ENCODE measurements at regions not wholly inside any gene's neighbourhood (a gene's known extent, or its start where the extent isn't known, plus 50 kb on each side); places are given as distances from the start of the nearest gene placed in this dataset.
"Not testable (repeated sequence)": the region's sequence is repeated elsewhere in the genome, so short reads cannot be mapped to it uniquely, and the experiment has no call there.

DNA sequence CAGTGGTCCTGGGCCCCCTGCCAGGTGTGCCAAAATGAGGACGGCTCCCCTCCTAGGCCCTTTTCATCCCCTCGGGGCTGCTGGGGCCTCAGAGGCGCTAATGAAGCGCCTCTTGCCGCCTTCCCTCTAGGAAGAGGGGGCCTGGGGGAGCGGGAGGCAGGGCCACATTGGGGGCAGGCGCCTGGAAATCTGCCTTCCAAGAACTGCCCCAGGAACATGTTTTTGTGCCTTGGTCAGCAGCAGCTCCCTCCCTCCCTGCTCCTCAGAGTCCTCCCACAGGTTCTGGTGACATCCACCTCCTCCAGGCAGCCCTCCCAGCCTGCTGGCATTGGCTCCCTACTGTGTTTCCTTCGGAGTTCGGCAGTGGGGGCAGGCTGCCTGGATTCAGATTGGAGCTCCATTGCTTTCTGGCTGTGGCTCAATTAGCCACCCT, 155.3 kb downstream of the CRLF3 start:
- not testable (repeated sequence) for H3K36me3 ChIP-seq (ENCODE audit: control insufficient read depth in 2 of 2, insufficient read depth in 2 of 2, low read length in 1 of 2); DNase-seq (ENCODE audit: low read depth in 6 of 9, low spot score in 9 of 9); H3K4me3 ChIP-seq (ENCODE audit: low read length in 2 of 2); H3K27me3 ChIP-seq (ENCODE audit: control insufficient read depth in 2 of 2, insufficient read depth in 1 of 2, low read length in 1 of 2); H3K9me3 ChIP-seq (ENCODE audit: control insufficient read depth in 2 of 2, insufficient read depth in 1 of 2, low read length in 1 of 2); H3K4me1 ChIP-seq (ENCODE audit: control insufficient read depth in 2 of 2, insufficient read depth in 2 of 2, low read length in 2 of 2); H3K27ac ChIP-seq (ENCODE audit: low read depth in 1 of 2, low read length in 1 of 2)
- 74% methylated on average over 9 of the region's 9 CpGs for WGBS

DNA sequence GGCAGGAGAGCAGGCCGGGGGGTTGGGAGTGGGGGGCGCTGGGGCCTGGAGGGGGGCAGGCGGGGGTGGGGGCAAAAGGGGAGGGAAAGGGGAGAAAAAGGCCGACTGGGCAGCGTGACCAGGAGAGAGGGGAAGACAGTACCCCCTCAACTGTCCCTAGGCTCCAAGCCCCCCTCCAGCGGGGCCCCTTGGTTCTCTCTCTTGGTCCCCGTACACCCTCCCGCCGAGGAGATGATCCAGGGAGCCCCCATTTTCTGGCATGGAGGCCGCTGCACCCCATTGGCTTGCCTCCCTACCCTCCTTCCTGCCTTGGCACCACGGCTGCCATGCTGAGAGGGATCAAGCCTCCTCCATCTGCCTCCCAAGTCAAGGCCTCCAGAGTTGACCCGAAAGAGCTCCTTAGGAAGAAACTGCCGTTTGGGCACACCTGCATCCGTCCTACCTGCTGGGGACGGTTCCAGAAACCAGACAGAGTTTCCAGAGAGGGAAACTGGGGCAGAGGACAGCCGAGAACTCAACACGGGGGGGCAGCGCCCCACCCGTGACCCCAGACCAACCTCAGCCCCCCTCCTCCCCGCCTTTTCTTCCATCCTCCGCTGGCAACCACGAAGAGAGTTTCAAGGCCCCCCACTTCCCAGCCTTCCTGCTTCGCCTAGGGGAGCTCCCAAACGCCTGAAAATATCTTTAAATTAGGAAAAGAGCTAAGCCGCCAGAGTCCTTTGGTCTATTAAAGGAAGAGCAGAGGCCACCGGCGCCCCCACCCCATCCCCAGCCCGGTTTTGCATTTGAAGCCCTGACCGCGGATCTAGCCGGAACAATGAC, 155.9 kb downstream of the CRLF3 start:
- not testable (repeated sequence) for H3K36me3 ChIP-seq (ENCODE audit: control insufficient read depth in 2 of 2, insufficient read depth in 2 of 2, low read length in 1 of 2); DNase-seq (ENCODE audit: low read depth in 6 of 9, low spot score in 9 of 9); H3K27ac ChIP-seq (ENCODE audit: low read depth in 1 of 2, low read length in 1 of 2); H3K4me1 ChIP-seq (ENCODE audit: control insufficient read depth in 2 of 2, insufficient read depth in 2 of 2, low read length in 2 of 2); H3K9me3 ChIP-seq (ENCODE audit: control insufficient read depth in 2 of 2, insufficient read depth in 1 of 2, low read length in 1 of 2); H3K27me3 ChIP-seq (ENCODE audit: control insufficient read depth in 2 of 2, insufficient read depth in 1 of 2, low read length in 1 of 2)
- H3K4me3 ChIP-seq (ENCODE audit: low read length in 2 of 2) = peak overlapping the region; percentile 44 to 47
- WGBS = 42% methylated on average over 11 of the region's 31 CpGs

DNA sequence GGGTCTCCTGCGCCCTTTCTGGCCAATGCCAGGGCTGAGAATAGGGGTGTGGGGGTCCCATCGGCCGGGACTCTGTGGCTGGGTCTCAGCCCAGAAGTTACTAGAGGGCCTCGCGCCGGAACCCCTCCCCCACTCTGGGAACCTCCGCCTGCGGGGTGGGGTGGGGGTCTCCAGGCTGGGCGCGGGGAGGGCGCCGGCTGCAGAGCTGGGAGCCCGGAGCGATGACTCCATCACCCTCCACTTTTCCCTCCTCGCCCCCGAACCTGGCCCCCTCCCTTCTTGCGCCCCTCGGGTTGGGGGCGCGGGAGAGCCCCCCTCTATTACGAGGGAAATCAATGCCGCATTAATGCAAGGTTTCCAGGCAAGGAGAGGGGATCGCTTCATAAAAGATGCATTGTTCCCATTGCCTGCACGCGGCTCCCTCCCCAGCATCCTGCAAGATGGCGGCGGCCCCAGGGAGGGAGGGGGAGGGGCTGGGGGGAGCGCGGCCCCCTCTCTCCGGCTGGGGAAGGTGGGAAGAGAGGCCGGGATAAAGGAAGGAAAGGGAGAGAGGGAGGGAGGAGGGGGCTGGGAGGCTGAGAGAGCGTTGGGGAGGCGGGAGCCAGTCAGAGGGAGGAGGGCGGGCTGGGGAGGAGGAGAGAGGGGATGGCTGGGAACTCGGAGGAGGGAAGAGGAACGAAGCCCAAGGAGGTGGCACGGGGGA, 156.7 kb downstream of the CRLF3 start:
- not testable (repeated sequence) for H3K27me3 ChIP-seq (ENCODE audit: control insufficient read depth in 2 of 2, insufficient read depth in 1 of 2, low read length in 1 of 2)

GRCh38 chr17:30666838-30667656, 157.4 kb downstream of the CRLF3 start:
- H3K36me3 ChIP-seq (ENCODE audit: control insufficient read depth in 2 of 2, insufficient read depth in 2 of 2, low read length in 1 of 2); DNase-seq (ENCODE audit: low read depth in 6 of 9, low spot score in 9 of 9); H3K4me1 ChIP-seq (ENCODE audit: control insufficient read depth in 2 of 2, insufficient read depth in 2 of 2, low read length in 2 of 2); H3K27ac ChIP-seq (ENCODE audit: low read depth in 1 of 2, low read length in 1 of 2); H3K9me3 ChIP-seq (ENCODE audit: control insufficient read depth in 2 of 2, insufficient read depth in 1 of 2, low read length in 1 of 2); H3K27me3 ChIP-seq (ENCODE audit: control insufficient read depth in 2 of 2, insufficient read depth in 1 of 2, low read length in 1 of 2): not testable (repeated sequence)
- 58% methylated on average over 22 of the region's 23 CpGs for WGBS
- peak overlapping the region; percentile 44 to 47 for H3K4me3 ChIP-seq (ENCODE audit: low read length in 2 of 2)

More for the DNA sequence above, 156.7 kb downstream of the CRLF3 start:
- WGBS = 2% methylated on average over 31 of the region's 37 CpGs
- peak in 2 of 9 donors; percentile 8 to 28 for DNase-seq (ENCODE audit: low read depth in 6 of 9, low spot score in 9 of 9)
- H3K9me3 ChIP-seq (ENCODE audit: control insufficient read depth in 2 of 2, insufficient read depth in 1 of 2, low read length in 1 of 2); H3K27ac ChIP-seq (ENCODE audit: low read depth in 1 of 2, low read length in 1 of 2); H3K36me3 ChIP-seq (ENCODE audit: control insufficient read depth in 2 of 2, insufficient read depth in 2 of 2, low read length in 1 of 2); H3K4me1 ChIP-seq (ENCODE audit: control insufficient read depth in 2 of 2, insufficient read depth in 2 of 2, low read length in 2 of 2): not testable (repeated sequence)
- H3K4me3 ChIP-seq (ENCODE audit: low read length in 2 of 2) = peak overlapping the region; percentile 44 to 47

- not testable (repeated sequence) for DNase-seq (ENCODE audit: low read depth in 6 of 9, low spot score in 9 of 9); H3K27me3 ChIP-seq (ENCODE audit: control insufficient read depth in 2 of 2, insufficient read depth in 1 of 2, low read length in 1 of 2)
- 41% methylated on average over 12 of the region's 12 CpGs for WGBS
Observed at GRCh38 chr17:30663727-30664455, 160.6 kb downstream of the CRLF3 start.

DNA sequence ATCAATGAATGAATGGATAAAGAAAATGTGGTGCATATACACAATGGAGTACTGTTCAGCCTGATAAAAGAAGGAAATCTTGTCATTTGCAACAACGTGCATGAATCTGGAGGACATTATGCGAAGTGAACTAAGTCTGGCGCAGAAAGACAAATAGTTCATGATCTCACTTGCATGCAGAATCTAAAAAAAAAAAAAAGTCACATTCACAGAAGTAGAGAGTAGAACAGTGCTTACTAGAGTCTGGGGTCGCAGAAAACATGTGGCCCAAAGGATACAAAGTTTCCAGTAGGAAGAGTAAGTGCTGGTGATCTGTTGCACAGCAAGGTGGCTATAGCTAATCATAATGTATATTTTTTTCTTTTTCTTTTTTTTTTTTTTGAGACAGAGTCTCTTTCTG, 167.3 kb downstream of the CRLF3 start:
- not testable (repeated sequence) for H3K27me3 ChIP-seq (ENCODE audit: control insufficient read depth in 2 of 2, insufficient read depth in 1 of 2, low read length in 1 of 2); DNase-seq (ENCODE audit: low read depth in 6 of 9, low spot score in 9 of 9); H3K36me3 ChIP-seq (ENCODE audit: control insufficient read depth in 2 of 2, insufficient read depth in 2 of 2, low read length in 1 of 2); H3K27ac ChIP-seq (ENCODE audit: low read depth in 1 of 2, low read length in 1 of 2); H3K9me3 ChIP-seq (ENCODE audit: control insufficient read depth in 2 of 2, insufficient read depth in 1 of 2, low read length in 1 of 2); H3K4me3 ChIP-seq (ENCODE audit: low read length in 2 of 2); H3K4me1 ChIP-seq (ENCODE audit: control insufficient read depth in 2 of 2, insufficient read depth in 2 of 2, low read length in 2 of 2)
- WGBS = 98% methylated on average over 3 of the region's 4 CpGs

More at GRCh38 chr17:30663727-30664455, 160.6 kb downstream of the CRLF3 start:
- H3K4me1 ChIP-seq (ENCODE audit: control insufficient read depth in 2 of 2, insufficient read depth in 2 of 2, low read length in 2 of 2); H3K4me3 ChIP-seq (ENCODE audit: low read length in 2 of 2); H3K27ac ChIP-seq (ENCODE audit: low read depth in 1 of 2, low read length in 1 of 2); H3K9me3 ChIP-seq (ENCODE audit: control insufficient read depth in 2 of 2, insufficient read depth in 1 of 2, low read length in 1 of 2); H3K36me3 ChIP-seq (ENCODE audit: control insufficient read depth in 2 of 2, insufficient read depth in 2 of 2, low read length in 1 of 2): not testable (repeated sequence)

DNA sequence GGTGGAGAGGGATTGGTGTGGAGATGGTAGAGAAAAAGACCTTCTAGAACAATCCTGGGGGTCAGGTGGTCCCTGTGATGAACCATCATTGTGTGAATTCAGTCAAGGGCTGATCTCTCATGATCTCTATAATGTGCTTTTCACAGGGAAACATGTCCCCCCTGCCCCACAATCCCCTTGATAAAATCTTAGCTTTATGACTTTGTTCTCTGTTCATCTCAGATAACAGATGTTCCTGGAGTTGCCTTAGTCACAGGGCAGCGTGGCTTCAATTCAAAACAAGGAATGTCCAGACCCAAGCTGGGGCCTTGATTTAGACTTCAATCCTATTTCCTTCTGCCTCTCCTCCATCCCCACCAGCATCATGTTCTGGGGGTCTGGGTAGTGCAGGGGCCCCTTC, 171.5 kb downstream of the CRLF3 start:
- H3K4me3 ChIP-seq (ENCODE audit: low read length in 2 of 2); H3K27ac ChIP-seq (ENCODE audit: low read depth in 1 of 2, low read length in 1 of 2); H3K9me3 ChIP-seq (ENCODE audit: control insufficient read depth in 2 of 2, insufficient read depth in 1 of 2, low read length in 1 of 2); H3K4me1 ChIP-seq (ENCODE audit: control insufficient read depth in 2 of 2, insufficient read depth in 2 of 2, low read length in 2 of 2); DNase-seq (ENCODE audit: low read depth in 6 of 9, low spot score in 9 of 9); H3K27me3 ChIP-seq (ENCODE audit: control insufficient read depth in 2 of 2, insufficient read depth in 1 of 2, low read length in 1 of 2); H3K36me3 ChIP-seq (ENCODE audit: control insufficient read depth in 2 of 2, insufficient read depth in 2 of 2, low read length in 1 of 2): not testable (repeated sequence)
- 88% methylated on average over 1 of the region's 1 CpG for WGBS

DNA sequence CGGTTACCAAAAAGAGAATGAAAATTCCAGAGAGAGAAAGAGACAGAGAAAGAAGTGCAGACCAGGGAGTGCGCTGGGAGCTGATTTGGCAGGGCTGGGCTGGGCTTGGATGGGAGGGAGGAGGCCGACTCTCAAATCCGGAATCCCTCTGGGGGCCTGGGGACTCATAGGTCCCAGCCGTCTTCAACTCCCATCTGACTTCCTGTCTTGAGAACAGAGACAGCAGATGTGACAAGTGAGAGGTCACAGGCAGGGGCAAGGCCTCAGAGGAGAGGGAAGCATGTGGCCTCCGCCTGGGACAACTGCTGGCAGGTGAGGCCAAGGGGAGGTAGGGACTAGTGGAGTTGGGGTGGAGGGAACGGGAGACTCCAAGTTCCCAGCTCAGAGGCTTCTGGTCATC, 172.9 kb downstream of the GOSR1 start:
- H3K4me3 ChIP-seq (ENCODE audit: low read length in 2 of 2); H3K4me1 ChIP-seq (ENCODE audit: control insufficient read depth in 2 of 2, insufficient read depth in 2 of 2, low read length in 2 of 2); H3K27ac ChIP-seq (ENCODE audit: low read depth in 1 of 2, low read length in 1 of 2); H3K9me3 ChIP-seq (ENCODE audit: control insufficient read depth in 2 of 2, insufficient read depth in 1 of 2, low read length in 1 of 2); H3K36me3 ChIP-seq (ENCODE audit: control insufficient read depth in 2 of 2, insufficient read depth in 2 of 2, low read length in 1 of 2); DNase-seq (ENCODE audit: low read depth in 6 of 9, low spot score in 9 of 9); H3K27me3 ChIP-seq (ENCODE audit: control insufficient read depth in 2 of 2, insufficient read depth in 1 of 2, low read length in 1 of 2): not testable (repeated sequence)
- WGBS = 98% methylated on average over 5 of the region's 7 CpGs
